ENCODE measurements at regions not wholly inside any gene's neighbourhood (a gene's known extent, or its start where the extent isn't known, plus 50 kb on each side); places are given as distances from the start of the nearest gene placed in this dataset.

DNA sequence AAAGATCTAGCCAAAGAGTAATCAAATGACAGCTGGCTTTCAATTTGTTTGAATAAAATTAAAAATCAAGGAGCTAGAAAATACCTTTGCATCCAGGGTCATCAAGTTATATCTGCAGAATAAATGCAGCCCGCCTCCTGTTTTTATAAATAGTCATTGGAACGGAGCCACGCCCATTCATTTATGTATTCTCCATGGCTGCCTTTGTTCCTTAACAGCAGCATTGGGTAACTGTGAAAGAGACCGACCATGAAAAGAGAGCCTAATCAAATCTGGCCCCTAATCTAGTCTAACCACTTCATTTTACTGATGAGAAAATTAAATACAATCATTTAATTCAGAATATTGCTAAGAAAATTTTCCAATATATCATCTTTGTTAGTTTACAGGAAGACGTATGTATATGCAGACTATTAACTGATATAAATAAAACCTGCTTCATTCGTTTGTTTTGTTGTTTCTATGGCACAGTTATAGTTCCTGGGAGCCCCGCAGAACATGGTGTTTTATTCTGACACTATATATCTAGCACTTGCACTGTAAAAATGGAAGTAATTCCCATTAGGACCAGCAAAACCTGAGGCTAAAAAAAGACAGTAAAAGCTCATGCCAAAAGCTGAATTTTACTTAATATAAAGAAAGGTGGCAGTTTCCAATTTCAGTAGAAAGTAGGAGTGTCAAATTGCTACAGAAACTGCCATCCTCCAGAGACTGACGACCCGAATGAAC is 111.8 kb upstream of the PALMD start (continued):
- no peak for TF ChIP-seq TAF1 (IDR thresholded peaks at IDR 0.05; ENCODE audit: low read depth, low read length)
- TF ChIP-seq GTF2F1 (IDR thresholded peaks at IDR 0.05; ENCODE audit: borderline replicate concordance, low read depth, low read length): no peak
- no peak for TF ChIP-seq EP300 (IDR thresholded peaks at IDR 0.05; ENCODE audit: borderline replicate concordance in 1 of 2, low read depth in 2 of 2, low read length in 2 of 2)
